ENCODE measurements at regions not wholly inside any gene's neighbourhood (a gene's known extent, or its start where the extent isn't known, plus 50 kb on each side); places are given as distances from the start of the nearest gene placed in this dataset.

DNA sequence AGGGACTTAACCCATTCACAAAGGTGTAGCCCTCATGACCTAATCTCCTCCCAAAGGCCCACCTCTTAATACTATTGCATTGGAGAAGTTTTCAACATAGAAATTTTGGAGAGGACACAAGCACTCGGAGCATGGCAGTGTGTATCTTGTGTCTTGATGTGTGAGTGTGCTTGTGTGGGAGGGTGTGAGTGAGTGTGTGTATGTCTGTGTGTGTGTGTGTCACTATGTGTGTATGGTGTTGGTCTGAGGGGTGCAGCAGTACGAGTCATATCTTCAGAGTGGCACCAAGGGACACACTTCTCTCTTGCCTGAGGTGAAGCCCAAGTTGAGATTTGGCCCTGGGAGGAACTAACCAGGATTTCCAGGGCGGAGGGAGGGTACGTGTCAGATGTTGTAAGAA lies 73.7 kb downstream of the NAV1 start:
- no peak for DNase-seq

DNA sequence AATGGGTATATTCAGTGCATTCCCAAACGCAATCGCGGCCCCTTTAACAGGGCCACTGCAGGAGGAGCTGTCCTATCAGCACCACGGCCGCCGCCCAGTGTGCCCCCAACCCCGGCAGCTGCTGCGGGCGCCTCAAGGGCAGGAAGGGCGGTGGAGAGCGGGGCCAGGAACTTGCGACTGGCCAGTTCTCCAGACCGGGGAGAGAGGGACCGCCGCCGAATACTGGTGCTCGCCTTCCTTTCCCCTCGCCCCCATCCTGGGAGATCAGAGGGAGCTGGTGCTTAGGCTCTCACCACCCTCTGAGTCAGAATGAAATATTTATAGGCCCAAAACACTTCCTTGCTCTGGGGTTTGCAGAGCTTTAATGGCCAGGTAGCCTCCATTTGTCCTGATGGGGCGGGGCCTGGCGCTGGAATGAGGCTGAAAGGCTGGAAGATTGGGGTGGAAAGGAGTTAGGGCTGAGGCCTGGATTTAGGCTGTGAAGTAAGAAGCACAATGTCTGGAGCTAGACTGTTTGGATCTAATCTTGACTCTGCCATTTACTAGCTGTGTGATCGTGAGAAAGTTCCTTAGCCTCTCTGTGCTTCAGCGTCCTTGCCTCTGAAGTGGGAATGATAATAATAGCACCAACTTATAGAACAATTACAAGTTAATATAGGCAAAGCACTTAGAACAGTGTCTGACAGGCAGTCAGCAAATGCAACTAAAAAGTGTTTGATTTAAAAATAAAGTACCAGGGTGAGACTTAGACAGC lies 75.5 kb downstream of the NAV1 start:
- DNase-seq: no peak

GRCh38 chr1:201617157-201617556 lies 78.2 kb downstream of the NAV1 start:
- no peak for DNase-seq

- DNase-seq: no peak
Observed at GRCh38 chr1:201618389-201618788, 79.5 kb downstream of the NAV1 start.

DNA sequence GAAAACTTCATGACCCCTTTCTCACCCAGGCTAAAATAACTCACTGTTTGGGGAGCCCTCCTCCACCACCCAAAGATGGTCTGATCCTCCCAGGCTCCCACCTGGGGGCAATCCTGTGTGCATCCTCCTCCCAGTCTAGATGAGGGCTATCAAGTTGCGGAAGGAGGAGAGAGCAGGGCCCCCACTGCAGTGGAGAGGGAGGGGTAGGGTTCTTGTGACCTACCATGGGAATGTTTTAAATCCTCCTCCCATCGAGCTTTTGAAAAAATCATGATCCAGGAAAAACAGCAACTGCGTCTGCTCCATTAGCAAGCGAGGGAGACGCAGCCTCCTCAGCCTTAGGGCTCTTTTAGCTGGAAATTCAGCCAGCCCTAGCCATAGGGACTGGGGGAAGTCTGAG lies 80.0 kb downstream of the NAV1 start:
- no peak for DNase-seq

DNA sequence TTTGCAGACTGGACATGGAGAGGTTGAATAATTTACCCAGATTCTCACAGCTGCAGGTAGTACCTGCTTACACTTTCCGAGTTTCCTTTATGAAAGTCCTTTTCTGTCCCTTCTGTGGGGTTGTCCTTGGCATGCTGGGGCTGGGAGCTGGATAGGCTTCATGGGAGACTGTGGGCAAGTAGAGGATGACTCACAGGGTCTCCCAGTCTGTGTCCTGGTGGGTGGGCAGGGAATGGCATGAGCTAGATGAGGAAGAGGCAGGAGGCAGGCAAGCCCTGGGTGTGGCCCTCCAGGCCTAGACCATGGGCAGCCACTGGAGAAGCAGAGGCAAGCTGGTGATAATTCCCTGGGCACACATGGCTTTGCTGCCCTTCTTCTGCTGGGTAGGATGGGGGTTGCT lies 80.6 kb downstream of the NAV1 start:
- DNase-seq: no peak

DNA sequence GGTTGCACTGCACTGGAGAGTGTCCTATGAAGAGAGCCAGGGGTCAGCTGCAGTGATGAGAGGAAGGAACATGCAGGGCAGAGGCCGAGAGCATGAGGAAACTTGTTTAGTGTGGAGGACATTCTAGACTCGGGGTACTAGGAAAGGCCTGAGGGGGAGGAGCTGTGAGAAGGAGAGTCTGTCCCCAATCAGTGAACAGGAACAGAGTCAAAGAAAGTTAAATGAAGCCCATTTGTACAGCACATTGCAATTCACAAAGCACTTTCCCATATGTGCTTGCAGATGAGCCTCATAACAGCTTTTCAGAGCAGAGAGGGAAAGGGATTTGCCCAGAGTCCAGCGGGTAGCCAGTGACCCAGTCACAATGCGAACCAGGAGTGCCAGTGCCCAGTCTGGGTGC lies 83.4 kb downstream of the NAV1 start:
- DNase-seq: no peak

DNA sequence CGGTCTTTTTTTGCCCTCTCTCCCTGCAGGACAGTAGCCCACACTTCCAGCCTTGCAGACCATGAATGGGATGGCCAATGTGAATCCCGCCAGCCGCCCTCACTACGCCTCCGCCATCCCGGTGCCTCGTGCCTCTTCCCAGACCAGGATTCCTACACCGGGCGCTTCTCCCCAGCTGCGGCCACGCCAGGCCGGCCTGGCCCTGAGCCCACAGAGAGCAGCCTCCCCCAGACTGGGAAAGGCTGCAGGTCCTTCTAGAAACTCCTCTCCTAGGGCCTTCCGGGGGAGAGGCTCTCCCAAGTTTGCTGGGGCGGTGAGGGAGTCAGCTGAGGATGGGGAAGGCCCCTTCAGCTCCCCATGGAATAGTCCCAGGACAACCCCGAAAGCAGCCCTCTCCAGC lies 83.9 kb downstream of the NAV1 start:
- DNase-seq: no peak

- no peak for DNase-seq
Observed at GRCh38 chr1:201624741-201625225, 85.9 kb downstream of the NAV1 start.

DNA sequence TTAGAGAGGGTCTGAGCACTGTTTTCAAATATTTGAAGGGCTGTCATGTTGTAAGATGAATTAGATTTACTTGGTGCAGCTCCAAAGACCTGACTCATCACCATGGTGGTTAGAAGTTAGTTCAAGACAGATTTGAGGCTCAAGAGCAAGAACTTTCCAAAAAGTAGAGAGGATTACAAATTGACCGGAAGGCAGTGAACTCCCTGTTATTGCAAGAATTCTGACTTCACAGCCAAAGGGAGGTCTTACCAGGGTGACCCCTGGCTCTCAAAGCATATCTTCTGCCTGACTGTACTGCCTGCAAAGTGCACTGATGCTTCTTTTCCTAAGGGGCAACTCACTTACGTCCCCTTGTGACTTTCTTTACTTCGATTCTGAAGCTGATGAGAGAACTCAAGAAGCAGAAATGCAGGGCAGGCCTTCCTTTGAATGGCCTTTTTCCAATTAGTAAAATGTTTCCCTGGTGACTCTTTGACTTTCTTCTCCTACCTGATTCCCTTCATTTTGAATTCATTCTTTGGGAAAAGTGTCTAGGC lies 86.4 kb downstream of the NAV1 start:
- no peak for DNase-seq

DNA sequence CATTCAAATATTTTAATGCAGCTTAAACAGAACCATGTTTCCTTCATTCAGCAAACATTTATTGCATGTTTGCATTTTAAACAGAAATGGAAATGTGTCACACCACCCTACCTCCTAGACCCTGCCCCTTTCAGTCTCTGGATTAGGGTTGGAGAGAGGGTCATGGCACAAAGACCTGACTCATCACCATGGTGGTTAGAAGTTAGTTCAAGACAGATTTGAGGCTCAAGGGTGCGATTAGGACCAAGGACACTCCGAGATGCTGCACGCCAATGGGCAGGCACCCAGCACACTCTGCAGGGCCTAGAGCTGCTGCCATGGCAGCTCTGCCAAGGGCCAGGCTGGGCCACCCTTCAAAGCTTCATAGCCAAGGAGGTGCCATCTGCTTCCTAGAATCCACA lies 86.9 kb downstream of the NAV1 start:
- no peak for DNase-seq

- DNase-seq: no peak
Observed at GRCh38 chr1:201626629-201627275, 87.8 kb downstream of the NAV1 start.

DNA sequence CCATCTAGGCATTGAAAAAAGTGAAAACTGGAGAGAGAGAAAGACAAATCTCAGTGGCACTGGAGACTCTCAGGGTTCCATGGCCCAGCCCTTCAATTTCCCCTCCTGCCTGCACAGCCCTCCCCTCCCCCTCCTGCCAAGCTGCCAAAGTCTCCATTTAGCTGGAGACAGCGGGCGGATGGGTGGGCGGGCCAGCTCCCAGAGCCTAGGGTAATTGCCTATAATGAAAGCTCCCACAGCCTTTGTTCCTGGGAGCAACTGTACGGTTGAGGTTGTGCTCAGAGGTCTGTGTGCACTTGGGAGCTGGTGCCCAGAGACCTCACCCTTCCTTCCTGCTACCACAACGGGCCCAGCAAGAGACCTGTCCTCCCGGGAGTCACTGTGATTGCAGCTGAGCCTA lies 89.6 kb downstream of the NAV1 start:
- DNase-seq: no peak

GRCh38 chr1:201630582-201630981 lies 91.7 kb downstream of the NAV1 start:
- no peak for DNase-seq

- no peak for DNase-seq
Observed at GRCh38 chr1:201631037-201631436, 92.1 kb downstream of the NAV1 start.

GRCh38 chr1:201632364-201632952 lies 93.5 kb downstream of the NAV1 start:
- no peak for DNase-seq

- DNase-seq: no peak
Observed at GRCh38 chr1:201633297-201633696, 94.4 kb downstream of the NAV1 start.

GRCh38 chr1:201633811-201634210 lies 94.9 kb downstream of the NAV1 start:
- peak; percentile 41 for DNase-seq

DNA sequence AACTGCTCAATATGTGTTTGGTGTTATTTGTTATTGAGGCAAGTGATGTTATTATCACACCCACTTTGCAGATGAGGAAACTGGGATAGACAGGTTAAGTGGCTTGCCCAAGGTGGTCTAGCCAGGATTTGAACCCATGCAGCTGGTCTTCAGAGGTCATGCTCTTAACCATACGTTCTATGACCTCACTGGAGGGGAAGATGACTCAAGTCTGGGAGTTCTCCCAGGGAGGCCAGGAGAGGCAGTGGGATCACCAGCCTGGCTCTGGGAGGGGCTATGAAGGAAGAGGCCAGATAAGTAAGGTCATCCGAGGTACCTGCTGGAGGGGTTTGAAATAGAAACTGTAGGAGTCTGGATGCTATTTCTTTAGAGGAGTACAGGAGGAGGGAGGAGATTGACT lies 95.3 kb downstream of the NAV1 start:
- no peak for DNase-seq

- DNase-seq: no peak
Observed at GRCh38 chr1:201636097-201636496, 97.2 kb downstream of the NAV1 start.

- DNase-seq: no peak
Observed at GRCh38 chr1:201636510-201636971, 97.6 kb downstream of the NAV1 start.

- no peak for DNase-seq
Observed at GRCh38 chr1:201637282-201638079, 98.6 kb downstream of the NAV1 start.

DNA sequence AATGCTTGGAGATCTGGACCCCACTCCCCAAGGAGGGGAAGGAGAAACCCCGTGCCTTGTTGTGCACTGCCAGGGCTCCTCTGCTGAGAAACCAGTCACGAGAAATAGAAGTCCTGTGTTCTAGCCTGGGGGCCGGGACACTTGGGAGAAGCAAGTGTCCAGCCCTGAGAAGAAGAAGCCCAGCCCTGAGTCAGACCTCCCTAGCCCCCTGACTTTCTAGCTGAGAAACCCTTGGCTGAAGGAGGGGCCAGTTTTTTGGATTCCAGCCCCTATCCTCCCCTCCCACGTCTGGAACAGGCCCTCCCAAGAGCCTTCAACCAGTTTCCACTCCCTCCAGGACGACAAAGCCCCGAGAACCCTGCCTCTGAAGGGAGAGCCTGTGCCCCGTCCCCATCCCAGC lies 100.5 kb downstream of the NAV1 start:
- DNase-seq: no peak
